Head of caudate nucleus (tissue), 42 donors: ENCODE measurements at regions not wholly inside any gene's neighbourhood (a gene's known extent, or its start where the extent isn't known, plus 50 kb on each side); places are given as distances from the start of the nearest gene placed in this dataset.
A peak's percentile ranks its signal among the peaks of the same experiment; 100 is the strongest.
"Not testable (repeated sequence)": the region's sequence is repeated elsewhere in the genome, so short reads cannot be mapped to it uniquely, and the experiment has no call there.

Source experiments
- DNase-seq, 42 donors: peaks; one replicate each; pipeline versions ENCODE4 v3.0.0 to v3.0.0-alpha.2; 2020 to 2021; ENCODE audit warnings: mixed read lengths in 7 of 42
- intact Hi-C: fragments of 100-400 bp; cut with DNase I; formaldehyde crosslinking; loops from one replicate; pipeline ENCODE4 v1.15.0; 2022

GRCh38 chr6:93927731-93928130 is 508.4 kb upstream of the EPHA7 start:
- no peak for DNase-seq
- intact Hi-C loops: no loop called here

DNA sequence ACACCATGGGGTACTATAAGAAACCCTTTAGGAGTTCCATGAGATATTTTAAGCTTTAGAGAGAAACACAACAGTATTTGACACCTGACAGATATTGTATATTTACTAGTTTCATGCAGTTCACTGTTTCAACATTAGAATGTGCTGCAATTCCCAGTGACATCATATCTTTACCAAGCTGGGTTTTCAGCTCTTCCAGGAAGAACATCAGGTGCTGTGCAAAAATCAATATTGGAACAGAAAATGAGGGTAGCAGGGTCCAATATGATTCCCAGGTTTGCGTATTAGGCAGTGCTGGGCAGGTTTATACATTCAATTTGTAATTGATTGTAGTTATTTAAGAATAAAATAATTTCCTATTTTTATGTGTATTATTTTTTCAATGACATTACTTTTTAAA is 500.0 kb upstream of the EPHA7 start:
- intact Hi-C loops: no loop called here
- no peak for DNase-seq

- intact Hi-C loops: no loop called here
- DNase-seq: no peak
Observed at GRCh38 chr6:93918258-93918657, 498.9 kb upstream of the EPHA7 start.

GRCh38 chr6:93917216-93917615 is 497.9 kb upstream of the EPHA7 start:
- intact Hi-C loops: no loop called here
- DNase-seq: no peak

DNA sequence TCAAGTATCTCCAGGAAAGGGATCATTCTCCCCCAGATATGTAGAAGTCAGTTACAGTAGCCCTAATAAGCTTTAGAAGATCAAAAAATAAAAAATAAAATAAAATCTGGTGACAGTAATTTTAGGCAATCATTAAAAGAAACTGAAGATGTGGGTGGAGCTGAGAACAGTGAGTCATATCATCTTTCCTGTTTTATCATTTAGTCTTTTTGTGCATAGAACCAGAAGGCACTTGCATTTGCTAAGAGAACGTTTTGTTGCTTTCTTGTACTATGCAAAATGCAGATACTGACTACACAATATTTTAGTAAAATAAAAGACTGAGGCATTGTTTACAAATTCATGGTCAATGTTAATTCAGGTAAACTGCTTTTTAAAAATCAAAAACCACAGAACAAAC is 497.4 kb upstream of the EPHA7 start:
- DNase-seq: no peak

DNA sequence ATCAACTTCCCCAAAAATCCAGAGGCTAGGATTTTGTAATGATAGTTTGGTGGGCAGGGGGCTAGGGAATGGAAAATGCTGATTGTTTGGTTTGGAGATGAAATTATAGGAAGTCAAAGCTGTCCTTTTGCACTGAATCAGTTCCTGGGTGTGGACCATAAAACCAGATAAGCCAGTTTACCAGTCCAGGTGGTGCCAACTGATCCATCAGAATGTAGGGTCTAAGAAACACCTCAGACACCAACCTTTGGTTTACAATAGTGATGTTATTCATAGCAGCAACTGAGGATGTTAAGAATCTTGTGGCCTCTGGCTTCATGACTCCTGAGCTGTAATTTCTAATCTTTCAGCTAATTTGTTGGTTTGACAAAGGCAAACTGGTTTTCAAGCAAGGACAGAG is 496.6 kb upstream of the EPHA7 start:
- intact Hi-C loops: no loop called here
- no peak for DNase-seq

More for the DNA sequence above, 497.4 kb upstream of the EPHA7 start:
- intact Hi-C loops: no loop called here

DNA sequence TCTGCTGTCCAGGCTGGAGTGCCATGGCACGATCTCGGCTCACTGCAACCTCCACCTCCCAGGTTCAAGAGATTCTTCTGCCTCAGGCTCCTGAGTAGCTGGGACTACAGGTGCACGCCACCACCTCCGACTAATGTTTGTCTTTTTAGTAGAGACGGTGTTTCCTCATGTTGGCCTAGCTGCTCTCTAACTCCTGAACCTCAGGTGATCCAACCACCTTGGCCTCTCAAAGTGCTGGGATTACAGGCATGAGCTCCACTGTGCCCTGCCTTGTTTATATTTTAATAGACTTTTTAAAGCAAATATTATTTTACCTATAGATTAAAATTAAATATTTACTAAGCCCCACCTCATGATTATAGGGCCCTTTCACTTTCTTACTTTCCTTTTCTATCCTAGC is 483.2 kb upstream of the EPHA7 start:
- DNase-seq: no peak
- intact Hi-C loops: no loop called here

DNA sequence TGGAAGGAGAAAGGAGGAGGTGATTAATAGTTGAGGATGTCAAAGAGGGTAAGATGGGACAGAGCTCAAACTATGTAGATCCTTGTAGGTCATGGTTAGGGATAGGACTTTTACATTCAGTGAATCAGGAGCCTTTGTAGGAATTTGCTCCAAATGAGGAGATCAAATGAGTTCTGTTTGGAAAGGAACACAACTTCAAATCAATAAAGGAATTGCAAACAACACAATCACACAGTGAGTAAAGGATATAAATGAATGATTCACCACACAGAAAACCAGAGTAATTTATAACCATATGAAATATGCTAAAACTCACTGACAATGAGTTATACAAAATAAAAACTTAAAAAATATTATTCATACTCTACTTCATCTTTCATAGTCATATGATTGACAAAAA is 480.8 kb upstream of the EPHA7 start:
- no peak for DNase-seq
- intact Hi-C loops: no loop called here

GRCh38 chr6:93896081-93896480 is 476.7 kb upstream of the EPHA7 start:
- no peak for DNase-seq
- intact Hi-C loops: no loop called here

GRCh38 chr6:93894521-93894920 is 475.2 kb upstream of the EPHA7 start:
- intact Hi-C loops: no loop called here
- DNase-seq: no peak

DNA sequence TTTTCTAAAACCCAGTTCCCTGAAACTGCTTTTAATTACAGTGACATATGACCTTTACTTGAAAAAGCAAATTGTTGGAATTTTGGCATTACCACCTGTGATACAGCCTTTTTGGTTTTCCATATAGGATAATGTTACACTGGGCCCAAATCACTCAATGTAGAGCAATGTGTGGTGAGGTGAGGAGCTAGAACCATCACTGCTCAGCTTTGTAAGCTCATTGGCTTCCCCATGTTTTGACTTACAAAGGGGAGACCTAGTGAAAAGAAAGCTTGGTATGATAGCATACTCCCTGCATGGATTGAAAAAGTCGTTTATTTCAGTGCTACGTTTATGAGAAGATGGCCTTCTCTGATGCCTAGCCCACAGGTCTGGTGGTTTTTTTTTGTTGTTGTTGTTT is 470.4 kb upstream of the EPHA7 start:
- intact Hi-C loops: no loop called here
- DNase-seq: no peak

DNA sequence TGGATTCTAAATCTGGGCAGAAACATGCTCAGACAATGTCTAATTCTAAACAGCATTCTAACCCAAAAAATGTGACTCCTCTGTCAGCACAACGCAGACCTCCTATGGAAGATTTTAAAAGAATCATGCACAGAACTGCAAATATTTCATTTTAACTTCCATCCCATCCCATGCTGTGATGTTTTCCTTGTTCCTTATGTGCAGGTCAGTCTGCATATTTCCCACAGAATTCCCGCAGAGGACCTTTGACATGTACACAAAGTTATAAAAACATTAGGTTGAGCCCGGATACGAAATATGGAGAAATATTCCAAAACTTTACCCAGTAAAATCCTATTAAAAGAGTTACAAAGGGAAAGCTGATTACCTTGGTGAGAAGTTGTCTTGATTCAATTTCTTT is 467.1 kb upstream of the EPHA7 start:
- intact Hi-C loops: no loop called here

DNA sequence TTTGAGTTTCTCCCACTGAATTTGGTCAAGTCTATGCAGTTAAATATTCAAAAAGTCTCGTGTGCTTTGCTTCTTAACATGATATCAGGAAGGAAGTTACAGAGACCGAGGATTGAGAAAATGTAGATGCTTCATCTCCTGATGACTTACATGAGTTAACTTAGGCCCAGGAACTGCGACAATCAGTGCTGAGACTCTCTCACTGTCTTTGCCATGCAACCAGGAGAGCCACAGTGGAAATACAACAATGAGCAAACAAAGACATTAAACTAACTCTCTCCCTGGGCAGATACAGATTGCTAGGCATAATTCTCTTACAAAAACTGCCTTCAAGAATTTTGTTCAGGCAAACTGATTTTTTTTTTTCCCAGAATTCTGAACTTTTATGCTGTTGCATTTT is 440.6 kb upstream of the EPHA7 start:
- intact Hi-C loops: no loop called here
- no peak for DNase-seq

More for the DNA sequence above, 467.1 kb upstream of the EPHA7 start:
- no peak for DNase-seq

GRCh38 chr6:93858213-93858612 is 438.9 kb upstream of the EPHA7 start:
- no peak for DNase-seq

DNA sequence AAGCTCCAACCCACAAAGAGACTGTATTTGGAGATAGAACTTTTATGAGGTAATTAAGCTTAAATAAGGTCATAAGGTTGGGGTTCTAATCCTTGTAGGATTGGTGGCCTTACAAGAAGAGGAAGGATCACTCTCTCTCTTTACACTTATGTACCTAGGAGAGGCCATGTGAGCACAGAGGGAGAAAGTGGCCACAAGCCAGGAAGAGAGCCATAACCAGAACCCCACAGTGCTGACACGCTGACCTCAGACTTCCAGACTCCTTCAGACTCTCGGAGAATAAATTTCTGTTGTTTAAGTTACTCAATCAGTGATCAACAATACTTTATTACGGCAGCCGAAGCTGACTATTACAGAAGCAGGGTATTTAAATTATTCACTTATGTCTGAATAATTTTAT is 430.5 kb upstream of the EPHA7 start:
- intact Hi-C loops: no loop called here
- no peak for DNase-seq

More at GRCh38 chr6:93858213-93858612, 438.9 kb upstream of the EPHA7 start:
- intact Hi-C loops: no loop called here

DNA sequence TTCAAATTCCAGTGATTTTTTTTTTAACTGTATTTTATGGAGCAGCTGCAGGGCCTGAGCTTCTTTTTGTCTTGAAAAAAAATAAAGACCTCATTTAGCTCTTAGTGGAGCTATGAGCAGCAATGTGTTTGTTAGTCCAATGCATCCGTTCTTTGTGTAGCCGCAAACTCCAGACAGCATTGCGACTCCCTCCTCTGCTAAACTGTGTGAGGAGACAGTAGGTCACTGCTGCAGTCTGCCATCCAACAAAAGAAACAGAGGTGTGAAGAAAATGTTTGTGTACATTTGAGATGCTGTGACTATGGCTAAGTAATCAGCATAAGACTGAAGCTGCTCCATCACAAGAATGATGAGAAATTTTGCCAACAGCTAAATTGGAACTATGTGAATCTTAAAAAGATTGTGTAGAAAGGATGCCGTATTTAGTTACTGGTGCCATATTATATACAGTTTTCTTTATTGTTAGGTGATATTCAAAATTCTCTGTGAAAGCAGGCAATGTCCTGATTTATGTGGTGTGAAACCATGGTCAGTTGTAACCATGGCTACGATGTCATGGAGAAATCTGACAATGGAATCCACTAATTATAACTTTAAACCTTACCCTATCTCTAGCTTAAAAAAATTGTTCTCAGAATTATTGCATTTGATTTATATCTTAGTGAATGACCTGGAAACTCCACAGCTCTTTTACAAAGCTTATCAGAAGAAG is 428.8 kb upstream of the EPHA7 start:
- peak in 3 of 42 donors; percentile 1 to 16 (median 6) for DNase-seq
- intact Hi-C loops: no loop called here

- intact Hi-C loops: no loop called here
- DNase-seq: no peak
Observed at GRCh38 chr6:93842178-93842577, 422.8 kb upstream of the EPHA7 start.

GRCh38 chr6:93835451-93836145 is 416.2 kb upstream of the EPHA7 start:
- intact Hi-C loops: not testable (repeated sequence)

DNA sequence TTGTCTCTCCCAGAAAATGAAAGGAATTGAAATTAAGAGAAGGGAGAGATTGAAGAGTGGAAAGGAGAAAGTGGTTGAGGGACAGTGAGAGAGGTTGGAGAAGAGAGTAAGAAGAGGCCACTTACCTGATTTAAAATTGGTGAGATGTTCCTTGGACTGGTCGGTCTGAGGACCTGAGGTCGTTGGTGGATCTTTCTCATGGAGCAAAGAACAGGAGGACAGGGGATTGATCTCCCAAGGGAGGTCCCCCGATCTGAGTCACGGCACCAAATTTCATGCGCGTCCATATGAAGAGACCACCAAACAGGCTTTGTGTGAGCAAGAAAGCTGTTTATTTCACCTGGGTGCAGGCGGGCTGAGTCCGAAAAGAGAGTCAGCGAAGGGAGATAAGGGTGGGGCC is 415.7 kb upstream of the EPHA7 start:
- DNase-seq, intact Hi-C loops: not testable (repeated sequence)

More at GRCh38 chr6:93835451-93836145, 416.2 kb upstream of the EPHA7 start:
- not testable (repeated sequence) for DNase-seq

DNA sequence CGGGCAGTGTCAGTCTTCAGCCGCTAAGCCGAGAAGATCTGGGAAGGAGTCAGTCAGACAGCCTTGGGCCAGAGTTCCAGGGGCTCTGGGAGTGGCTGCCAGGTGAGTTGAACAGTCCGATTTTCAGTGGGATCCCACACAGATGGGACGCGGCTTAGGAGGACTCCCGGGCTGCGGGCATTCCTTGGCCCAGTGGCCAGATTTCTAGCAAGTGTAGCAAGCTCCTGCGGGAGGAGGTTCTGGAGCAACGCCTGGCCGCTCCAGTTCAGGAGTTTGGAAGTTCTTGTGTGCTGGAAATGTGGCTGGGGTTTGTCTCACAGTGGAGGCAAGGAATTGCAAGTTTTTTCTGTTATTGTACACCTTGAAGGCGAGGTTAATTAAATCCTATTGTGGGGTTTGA is 414.0 kb upstream of the EPHA7 start:
- DNase-seq, intact Hi-C loops: not testable (repeated sequence)

DNA sequence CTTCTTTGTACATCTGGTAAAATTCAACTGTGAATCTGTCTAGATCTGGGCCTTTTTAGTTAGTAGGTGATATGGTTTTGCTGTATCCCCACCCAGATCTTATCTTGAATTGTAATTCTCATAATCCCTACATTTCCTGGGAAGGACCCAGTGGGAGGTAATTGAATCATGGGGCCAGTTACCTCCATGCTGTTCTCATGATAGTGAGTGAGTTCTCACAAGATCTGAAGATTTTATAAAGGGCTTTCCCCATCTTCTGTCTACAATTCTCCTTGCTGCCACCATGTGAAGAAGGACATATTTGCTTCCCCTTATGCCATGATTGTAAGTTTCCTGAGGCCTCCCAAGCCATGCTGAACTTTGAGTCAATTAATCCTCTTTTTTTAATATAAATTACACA is 410.4 kb upstream of the EPHA7 start:
- DNase-seq, intact Hi-C loops: not testable (repeated sequence)
